Hepatocyte (in vitro differentiated cells): ENCODE measurements at regions not wholly inside any gene's neighbourhood (a gene's known extent, or its start where the extent isn't known, plus 50 kb on each side); places are given as distances from the start of the nearest gene placed in this dataset.

ENCODE experiments used
- CTCF ChIP-seq: fragments of 200-600 bp; sonication (generic); IDR thresholded peaks from 2 replicates; pipeline ENCODE4 v1.5.1; 2016; ENCODE audit warnings: antibody characterized with exemption, mild to moderate bottlenecking; ENCODE audit not compliant: poor library complexity
- EZH2phosphoT487 ChIP-seq: fragments of 200-600 bp; sonication (generic); IDR thresholded peaks from one replicate; pipeline ENCODE4 v1.6.1; 2018; ENCODE audit warnings: antibody characterized with exemption, mild to moderate bottlenecking, low read depth, moderate library complexity; ENCODE audit not compliant: unreplicated experiment, severe bottlenecking

- no peak for TF ChIP-seq CTCF
- no peak for TF ChIP-seq EZH2phosphoT487
Measured at GRCh38 chr11:86161837-86162236, 82.7 kb upstream of the EED start.
